NT2/D1 (cell line): ENCODE measurements at regions not wholly inside any gene's neighbourhood (a gene's known extent, or its start where the extent isn't known, plus 50 kb on each side); places are given as distances from the start of the nearest gene placed in this dataset.

Experiments used
- DNase-seq: peaks from one replicate; pipeline ENCODE4 v3.0.0-alpha.2; 2011; ENCODE audit warnings: low read depth, low spot score
- H3K27me3 ChIP-seq: 2 replicates; pipeline ENCODE4 v1.6.0; 2011; ENCODE audit warnings: mild to moderate bottlenecking; ENCODE audit not compliant: insufficient read length, insufficient read depth
- H3K36me3 ChIP-seq: 2 replicates; pipeline ENCODE4 v1.6.1; 2011; ENCODE audit warnings: mild to moderate bottlenecking, low read length, mixed read lengths; ENCODE audit not compliant: insufficient read depth, insufficient read length
- H3K4me1 ChIP-seq: 2 replicates; pipeline ENCODE4 v1.5.1; 2011; ENCODE audit not compliant: insufficient read depth, insufficient read length
- H3K4me3 ChIP-seq: 2 replicates; pipeline ENCODE4 v1.5.1; 2011; ENCODE audit warnings: low read depth; ENCODE audit not compliant: insufficient read length
- H3K9ac ChIP-seq: 2 replicates; pipeline ENCODE4 v1.6.0; 2011; ENCODE audit warnings: low read depth; ENCODE audit not compliant: insufficient read length
- H3K9me3 ChIP-seq: 2 replicates; pipeline ENCODE4 v1.5.1; 2011; ENCODE audit warnings: mild to moderate bottlenecking, low read length; ENCODE audit not compliant: insufficient read depth
- SUZ12 ChIP-seq: IDR thresholded peaks from 2 replicates; pipeline ENCODE4 v1.6.1; 2011; ENCODE audit not compliant: insufficient read length, insufficient read depth; ENCODE audit errors: extremely low read depth
- YY1 ChIP-seq: IDR thresholded peaks from 2 replicates; pipeline ENCODE4 v1.6.1; 2011; ENCODE audit not compliant: insufficient read length, insufficient read depth
- ZNF274 ChIP-seq: IDR thresholded peaks from 2 replicates; pipeline ENCODE4 v1.6.1; 2011; ENCODE audit warnings: mild to moderate bottlenecking, low read depth, low read length

DNA sequence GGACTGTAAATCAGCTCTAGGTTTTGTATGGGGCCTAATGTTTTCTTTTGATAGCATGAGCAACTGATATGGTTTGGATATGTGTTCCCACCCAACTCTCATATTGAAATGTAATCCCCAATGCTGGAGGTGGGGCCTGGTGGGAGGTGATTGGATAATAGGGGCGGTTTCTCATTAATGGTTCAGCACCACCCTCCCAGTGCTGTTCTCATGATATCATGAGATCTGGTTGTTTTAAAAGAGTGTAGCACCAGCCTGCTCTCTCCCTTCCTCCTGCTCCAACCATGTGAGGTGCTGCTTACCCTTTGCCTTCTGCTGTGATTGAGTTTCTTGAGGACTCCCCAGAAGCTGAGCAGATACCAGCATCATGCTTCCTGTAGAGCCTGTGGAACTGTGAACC lies 140.2 kb upstream of the SKOR2 start:
- Histone ChIP-seq H3K27me3 (no peaks in the 10 kb centered on the region), H3K4me1 (no peaks in the 10 kb centered on the region), H3K9ac (no peak overlapping the region), H3K36me3 (no peaks in the 10 kb centered on the region), H3K4me3 (no peak overlapping the region), H3K9me3 (no peaks in the 10 kb centered on the region)
- TF ChIP-seq SUZ12 (no peak), ZNF274 (no peak), YY1 (no peak)
- no peak for DNase-seq

GRCh38 chr18:47390410-47391024 lies 139.1 kb upstream of the SKOR2 start:
- Histone ChIP-seq H3K36me3 (no peaks in the 10 kb centered on the region), H3K27me3 (no peaks in the 10 kb centered on the region), H3K9me3 (no peaks in the 10 kb centered on the region), H3K4me1 (no peaks in the 10 kb centered on the region), H3K9ac (no peak overlapping the region), H3K4me3 (no peak overlapping the region)
- no peak for TF ChIP-seq ZNF274
- TF ChIP-seq YY1: no peak
- TF ChIP-seq SUZ12: no peak
- DNase-seq: no peak

DNA sequence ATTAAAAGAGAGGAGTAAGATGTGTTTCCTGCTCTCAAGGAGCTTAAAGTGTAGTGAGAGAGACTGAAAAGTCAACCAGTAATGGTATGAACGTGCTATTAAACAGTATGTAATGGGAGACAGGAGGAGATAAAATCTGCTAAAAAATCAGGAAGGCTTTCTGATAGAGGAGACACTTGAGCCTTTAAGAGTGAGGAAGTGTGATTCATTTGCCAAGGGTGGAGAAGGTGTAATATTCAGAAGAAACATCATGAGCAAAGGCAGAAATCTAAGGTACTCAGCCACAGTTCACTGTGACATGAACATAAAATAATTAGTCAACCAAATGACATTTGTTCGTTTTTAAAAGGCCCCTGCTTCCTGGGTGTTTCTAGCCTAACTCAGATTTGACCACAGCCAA lies 137.8 kb upstream of the SKOR2 start:
- Histone ChIP-seq H3K36me3 (no peaks in the 10 kb centered on the region), H3K27me3 (no peaks in the 10 kb centered on the region), H3K9me3 (no peaks in the 10 kb centered on the region), H3K9ac (no peak overlapping the region), H3K4me1 (no peaks in the 10 kb centered on the region), H3K4me3 (no peak overlapping the region)
- DNase-seq: no peak
- no peak for TF ChIP-seq SUZ12
- TF ChIP-seq YY1: no peak
- no peak for TF ChIP-seq ZNF274

DNA sequence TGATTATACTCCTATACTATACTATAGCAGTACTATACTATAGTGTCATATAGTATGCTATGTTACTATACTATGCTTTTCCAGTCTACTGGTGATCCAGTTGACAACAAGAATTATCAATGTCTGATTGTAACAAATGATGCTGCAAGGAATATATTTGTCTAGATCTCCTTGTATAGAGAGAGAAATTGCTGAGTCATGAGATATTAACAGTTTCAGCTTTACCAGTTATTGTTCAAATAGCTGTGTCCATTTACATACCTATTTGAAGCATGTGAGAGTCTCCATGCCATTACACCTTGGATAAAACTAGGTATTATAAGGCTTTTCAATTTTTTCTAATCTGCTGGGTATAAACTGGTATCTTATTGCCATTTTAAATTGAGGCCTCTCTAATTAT lies 136.4 kb upstream of the SKOR2 start:
- Histone ChIP-seq H3K4me1 (no peaks in the 10 kb centered on the region), H3K4me3 (no peak overlapping the region), H3K36me3 (no peaks in the 10 kb centered on the region), H3K9ac (no peak overlapping the region), H3K9me3 (no peaks in the 10 kb centered on the region), H3K27me3 (no peaks in the 10 kb centered on the region)
- DNase-seq: no peak
- TF ChIP-seq SUZ12: no peak
- TF ChIP-seq ZNF274: no peak
- no peak for TF ChIP-seq YY1

DNA sequence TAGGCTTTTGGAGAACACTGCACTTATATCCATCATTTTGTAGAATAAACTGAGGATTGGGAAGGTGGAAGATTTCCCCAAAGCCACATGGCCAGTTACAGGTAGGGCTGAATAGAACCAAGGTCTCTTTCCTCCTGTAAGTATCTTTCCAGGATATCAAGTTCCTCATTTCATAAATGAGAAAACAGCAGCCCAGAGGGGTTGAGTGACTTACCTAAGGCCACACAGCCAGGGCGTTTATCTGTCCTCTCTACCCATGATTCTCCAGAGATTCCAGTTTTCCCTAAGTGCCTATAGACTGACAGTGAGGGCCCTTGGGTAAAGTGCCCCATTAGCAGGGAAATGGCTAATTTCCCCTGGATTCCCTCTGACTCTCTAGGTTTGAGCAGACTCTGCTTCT lies 132.3 kb upstream of the SKOR2 start:
- Histone ChIP-seq H3K9ac (no peak overlapping the region), H3K36me3 (no peaks in the 10 kb centered on the region), H3K27me3 (no peaks in the 10 kb centered on the region), H3K9me3 (no peaks in the 10 kb centered on the region), H3K4me1 (peaks cover 4% of the 10 kb centered on the region), H3K4me3 (no peak overlapping the region)
- TF ChIP-seq ZNF274: no peak
- no peak for TF ChIP-seq YY1
- TF ChIP-seq SUZ12: no peak
- DNase-seq: no peak

DNA sequence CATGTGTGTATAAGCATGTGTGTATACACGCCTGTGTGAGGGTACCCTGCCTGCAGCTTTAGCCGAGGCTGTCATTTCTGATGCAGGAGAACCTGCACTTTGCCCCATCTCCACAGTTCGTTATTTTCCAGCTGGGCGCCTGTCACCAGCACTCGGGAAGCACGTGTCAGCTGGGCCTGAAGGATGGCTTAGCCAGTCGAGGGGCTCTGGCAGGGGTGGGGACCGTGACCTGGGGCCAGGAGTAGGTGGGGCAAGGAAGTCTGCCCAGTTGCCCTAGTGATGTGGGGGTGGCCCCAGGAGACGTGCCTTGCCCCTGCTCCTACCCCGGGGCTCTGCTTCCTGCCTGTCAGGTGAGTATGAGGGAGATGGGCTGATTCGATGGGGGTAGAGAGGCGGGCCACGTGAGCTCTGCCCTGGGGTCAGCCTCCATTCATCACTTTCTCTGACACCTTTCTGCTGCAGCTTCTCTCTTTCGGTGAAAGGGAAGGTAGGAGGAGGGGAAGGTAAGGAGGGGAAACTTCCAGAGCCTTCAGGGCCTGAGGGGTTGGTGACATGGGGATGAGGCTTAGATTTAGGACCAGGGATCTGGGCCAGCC lies 130.6 kb upstream of the SKOR2 start:
- H3K9ac ChIP-seq: no peak overlapping the region
- DNase-seq: no peak
- TF ChIP-seq ZNF274 (no peak), SUZ12 (no peak), YY1 (no peak)

DNA sequence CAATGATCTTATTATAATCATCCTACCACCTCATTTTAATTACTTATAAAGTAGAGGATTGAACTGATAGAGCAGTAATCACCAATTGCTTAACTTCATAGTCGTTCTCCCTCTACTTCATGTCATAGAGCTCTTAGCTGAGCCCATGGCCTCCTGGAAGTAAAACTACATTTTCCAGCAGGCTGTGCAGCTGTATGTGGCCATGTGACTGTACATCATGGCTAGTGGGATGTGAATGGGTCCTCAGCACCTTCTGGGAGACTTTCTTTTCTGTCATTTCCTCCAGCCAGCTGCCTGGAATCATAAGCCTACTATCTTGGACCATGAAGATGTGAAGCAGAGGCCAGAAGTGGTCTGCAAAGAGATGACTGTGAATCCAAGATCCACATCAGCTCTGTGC lies 128.7 kb upstream of the SKOR2 start:
- Histone ChIP-seq H3K4me3 (no peak overlapping the region), H3K9me3 (no peaks in the 10 kb centered on the region), H3K9ac (no peak overlapping the region), H3K36me3 (no peaks in the 10 kb centered on the region), H3K4me1 (peaks cover 4% of the 10 kb centered on the region), H3K27me3 (peaks cover 2% of the 10 kb centered on the region)
- no peak for DNase-seq
- TF ChIP-seq YY1 (no peak), SUZ12 (no peak), ZNF274 (no peak)

More for the DNA sequence above, 130.6 kb upstream of the SKOR2 start:
- Histone ChIP-seq H3K36me3 (no peaks in the 10 kb centered on the region), H3K9me3 (no peaks in the 10 kb centered on the region), H3K4me3 (no peak overlapping the region), H3K27me3 (peaks cover 2% of the 10 kb centered on the region), H3K4me1 (peaks cover 4% of the 10 kb centered on the region)
